K562 (cell line): ENCODE measurements at regions not wholly inside any gene's neighbourhood (a gene's known extent, or its start where the extent isn't known, plus 50 kb on each side); places are given as distances from the start of the nearest gene placed in this dataset.

Source experiments
- CREM ChIP-seq: IDR thresholded peaks from 2 replicates; pipeline ENCODE4 v1.6.1; 2014; ENCODE audit warnings: antibody characterized with exemption, low read depth
- CTCF ChIP-seq, 3 experiments: IDR thresholded peaks in 2 of 3; conservative IDR thresholded peaks in 1 of 3; 2 replicates each; pipeline ENCODE4 v1.5.1; 2011 to 2012; ENCODE audit warnings: low read length in 3 of 3, mild to moderate bottlenecking in 3 of 3, control low read depth in 2 of 3, improper control_type of control experiment in 1 of 3, inconsistent platforms in 1 of 3, low read depth in 1 of 3, mixed read lengths in 1 of 3, moderate library complexity in 1 of 3; ENCODE audit not compliant: insufficient read depth in 2 of 3
- HNRNPLL ChIP-seq: fragments of 200-400 bp; formaldehyde crosslinking; IDR thresholded peaks from 2 replicates; pipeline ENCODE4 v1.6.1; 2017; ENCODE audit warnings: low read length, low read depth, mild to moderate bottlenecking; ENCODE audit not compliant: poor library complexity, severe bottlenecking
- MAX ChIP-seq: sonication (generic); formaldehyde crosslinking; IDR thresholded peaks from 2 replicates; pipeline ENCODE4 v1.9.0; 2022; ENCODE audit warnings: mild to moderate bottlenecking, missing genetic modification reagents
- PML ChIP-seq: IDR thresholded peaks from 2 replicates; pipeline ENCODE4 v1.6.1; 2012; ENCODE audit warnings: low read length, inconsistent platforms
- POLR2A ChIP-seq: fragments of 450-650 bp; conservative IDR thresholded peaks from 2 replicates; pipeline ENCODE4 v1.6.1; 2016
- POLR2AphosphoS2 ChIP-seq: IDR thresholded peaks from 2 replicates; pipeline ENCODE4 v1.6.1; 2012; ENCODE audit warnings: low read length, improper control_type of control experiment
- RNF219 ChIP-seq: fragments of 250-450 bp; sonication (Bioruptor Pico); IDR thresholded peaks from 2 replicates; pipeline ENCODE4 v1.5.0; 2022; ENCODE audit warnings: mild to moderate bottlenecking
- STAT5A ChIP-seq: IDR thresholded peaks from 2 replicates; pipeline ENCODE4 v1.6.1; 2012; ENCODE audit warnings: low read length, inconsistent platforms, borderline replicate concordance
- ZBTB8A ChIP-seq: fragments of 450-650 bp; IDR thresholded peaks from 2 replicates; pipeline ENCODE4 v1.6.1; 2018; ENCODE audit warnings: mild to moderate bottlenecking, moderate library complexity; ENCODE audit not compliant: partially characterized antibody
- ZNF639 ChIP-seq, 2 experiments: fragments of 200-800 bp in 1 of 2; sonication (Bioruptor generic) in 1 of 2; sonication (generic) in 1 of 2; formaldehyde crosslinking in 1 of 2; IDR thresholded peaks in 1 of 2; conservative IDR thresholded peaks in 1 of 2; 2 replicates each; pipeline versions ENCODE4 v1.5.0 to v1.6.1; 2016 to 2020; ENCODE audit warnings: missing compliant biosample characterization in 1 of 2, missing genetic modification characterization in 1 of 2, missing genetic modification reagents in 1 of 2

GRCh38 chr12:5244513-5244972 lies 187.4 kb upstream of the NTF3 start:
- TF ChIP-seq RNF219 (CRISPR knock-in tag) (no peak), ZBTB8A (no peak), POLR2A (no peak), POLR2AphosphoS2 (no peak), PML (no peak), HNRNPLL (no peak), MAX (CRISPR knock-in tag) (no peak), STAT5A (no peak), ZNF639 (CRISPR knock-in tag; conservative IDR thresholded peaks at IDR 0.05 in 1 of 2, IDR thresholded peaks at IDR 0.05 in 1 of 2) (no peak), CTCF (IDR thresholded peaks at IDR 0.05 in 2 of 3, conservative IDR thresholded peaks at IDR 0.05 in 1 of 3; ENCODE audit: insufficient read depth in 2 of 3, low read depth in 1 of 3, low read length in 3 of 3) (no peak), CREM (no peak)
